ENCODE measurements at regions not wholly inside any gene's neighbourhood (a gene's known extent, or its start where the extent isn't known, plus 50 kb on each side); places are given as distances from the start of the nearest gene placed in this dataset.

DNA sequence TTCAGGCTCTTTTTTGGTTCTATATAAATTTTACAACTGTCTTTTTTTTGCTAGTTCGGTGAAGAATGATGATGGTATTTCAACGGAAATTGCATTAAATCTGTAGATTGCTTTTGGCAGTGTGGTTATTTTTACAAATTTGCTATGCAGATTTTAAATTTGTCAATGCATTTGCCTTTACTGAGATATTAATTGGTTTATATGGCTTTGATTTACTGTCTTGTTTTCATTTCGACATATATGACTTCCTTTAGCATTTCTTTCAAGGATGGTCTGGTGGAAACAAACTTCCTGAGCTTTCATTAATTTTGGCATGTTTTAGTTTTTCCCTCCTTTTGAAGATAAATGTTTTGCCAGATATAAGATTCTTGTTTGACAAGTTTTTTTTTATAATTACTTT, 1522.5 kb upstream of the PRMT6 start:
- no peak overlapping the region for H3K27ac ChIP-seq (replicated peaks)
- H3K27me3 ChIP-seq (ENCODE audit: insufficient read depth, poor library complexity, severe bottlenecking) = no peaks in the 10 kb centered on the region
- no peak overlapping the region for H3K4me3 ChIP-seq (replicated peaks; ENCODE audit: insufficient read depth, low read length)
- TF ChIP-seq CTCF (IDR thresholded peaks at IDR 0.05; ENCODE audit: insufficient read depth, low read length) = no peak
- TF ChIP-seq, protein P1, sequence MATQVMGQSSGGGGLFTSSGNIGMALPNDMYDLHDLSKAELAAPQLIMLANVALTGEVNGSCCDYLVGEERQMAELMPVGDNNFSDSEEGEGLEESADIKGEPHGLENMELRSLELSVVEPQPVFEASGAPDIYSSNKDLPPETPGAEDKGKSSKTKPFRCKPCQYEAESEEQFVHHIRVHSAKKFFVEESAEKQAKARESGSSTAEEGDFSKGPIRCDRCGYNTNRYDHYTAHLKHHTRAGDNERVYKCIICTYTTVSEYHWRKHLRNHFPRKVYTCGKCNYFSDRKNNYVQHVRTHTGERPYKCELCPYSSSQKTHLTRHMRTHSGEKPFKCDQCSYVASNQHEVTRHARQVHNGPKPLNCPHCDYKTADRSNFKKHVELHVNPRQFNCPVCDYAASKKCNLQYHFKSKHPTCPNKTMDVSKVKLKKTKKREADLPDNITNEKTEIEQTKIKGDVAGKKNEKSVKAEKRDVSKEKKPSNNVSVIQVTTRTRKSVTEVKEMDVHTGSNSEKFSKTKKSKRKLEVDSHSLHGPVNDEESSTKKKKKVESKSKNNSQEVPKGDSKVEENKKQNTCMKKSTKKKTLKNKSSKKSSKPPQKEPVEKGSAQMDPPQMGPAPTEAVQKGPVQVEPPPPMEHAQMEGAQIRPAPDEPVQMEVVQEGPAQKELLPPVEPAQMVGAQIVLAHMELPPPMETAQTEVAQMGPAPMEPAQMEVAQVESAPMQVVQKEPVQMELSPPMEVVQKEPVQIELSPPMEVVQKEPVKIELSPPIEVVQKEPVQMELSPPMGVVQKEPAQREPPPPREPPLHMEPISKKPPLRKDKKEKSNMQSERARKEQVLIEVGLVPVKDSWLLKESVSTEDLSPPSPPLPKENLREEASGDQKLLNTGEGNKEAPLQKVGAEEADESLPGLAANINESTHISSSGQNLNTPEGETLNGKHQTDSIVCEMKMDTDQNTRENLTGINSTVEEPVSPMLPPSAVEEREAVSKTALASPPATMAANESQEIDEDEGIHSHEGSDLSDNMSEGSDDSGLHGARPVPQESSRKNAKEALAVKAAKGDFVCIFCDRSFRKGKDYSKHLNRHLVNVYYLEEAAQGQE (IDR thresholded peaks at IDR 0.05; ENCODE audit: insufficient replicate concordance, low read depth) = no peak
- TF ChIP-seq GABPA (IDR thresholded peaks at IDR 0.05; ENCODE audit: low read depth) = no peak
- TF ChIP-seq SPI1 (IDR thresholded peaks at IDR 0.05; ENCODE audit: borderline replicate concordance, low read depth) = no peak
- TF ChIP-seq POLR2AphosphoS5 (IDR thresholded peaks at IDR 0.05; ENCODE audit: low read depth) = no peak
- DNase-seq (ENCODE audit: low read depth in 1 of 2, low spot score in 1 of 2) = no peak

GRCh38 chr1:105544475-105544874, 1512.0 kb upstream of the PRMT6 start:
- no peaks in the 10 kb centered on the region for H3K27me3 ChIP-seq (ENCODE audit: insufficient read depth, poor library complexity, severe bottlenecking)
- TF ChIP-seq POLR2AphosphoS5 (IDR thresholded peaks at IDR 0.05; ENCODE audit: low read depth) (no peak), SPI1 (IDR thresholded peaks at IDR 0.05; ENCODE audit: borderline replicate concordance, low read depth) (no peak), GABPA (IDR thresholded peaks at IDR 0.05; ENCODE audit: low read depth) (no peak)
- TF ChIP-seq, protein P1 (IDR thresholded peaks at IDR 0.05; ENCODE audit: insufficient replicate concordance, low read depth) = no peak
- H3K4me3 ChIP-seq (replicated peaks; ENCODE audit: insufficient read depth, low read length) = no peak overlapping the region
- DNase-seq (ENCODE audit: low read depth in 1 of 2, low spot score in 1 of 2) = no peak
- H3K27ac ChIP-seq (replicated peaks) = no peak overlapping the region

DNA sequence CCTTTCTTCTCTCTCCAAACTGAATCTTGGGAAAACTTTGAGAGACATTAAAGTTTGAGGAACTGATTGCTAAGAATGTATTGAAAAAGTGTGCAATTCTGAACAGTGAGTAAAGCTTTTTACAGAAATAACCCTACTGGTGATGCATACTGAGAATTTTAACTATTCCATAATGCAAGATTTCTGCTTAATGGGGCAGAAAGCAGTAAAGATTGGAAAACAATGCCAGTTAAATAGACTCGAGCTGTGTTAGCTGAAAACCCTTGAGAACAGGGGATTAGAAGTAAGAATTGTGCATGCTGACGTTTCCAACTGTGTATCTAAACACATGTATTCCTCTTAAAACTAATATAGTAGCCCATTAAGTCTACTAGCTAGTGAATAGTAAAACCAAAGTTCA, 1500.2 kb upstream of the PRMT6 start:
- DNase-seq (ENCODE audit: low read depth in 1 of 2, low spot score in 1 of 2) = no peak
- TF ChIP-seq GABPA (IDR thresholded peaks at IDR 0.05; ENCODE audit: low read depth) (no peak), POLR2AphosphoS5 (IDR thresholded peaks at IDR 0.05; ENCODE audit: low read depth) (no peak), CTCF (IDR thresholded peaks at IDR 0.05; ENCODE audit: insufficient read depth, low read length) (no peak), SPI1 (IDR thresholded peaks at IDR 0.05; ENCODE audit: borderline replicate concordance, low read depth) (no peak)
- TF ChIP-seq, protein P1 (IDR thresholded peaks at IDR 0.05; ENCODE audit: insufficient replicate concordance, low read depth) = no peak
- Histone ChIP-seq H3K4me3 (replicated peaks; ENCODE audit: insufficient read depth, low read length) (no peak overlapping the region), H3K27me3 (ENCODE audit: insufficient read depth, poor library complexity, severe bottlenecking) (no peaks in the 10 kb centered on the region), H3K27ac (replicated peaks) (no peak overlapping the region)
